Liver (tissue), 8 donors: ENCODE measurements at regions not wholly inside any gene's neighbourhood (a gene's known extent, or its start where the extent isn't known, plus 50 kb on each side); places are given as distances from the start of the nearest gene placed in this dataset.

ENCODE experiments used
- DNase-seq: peaks from one replicate; pipeline ENCODE4 v3.0.0-alpha.2; 2017; ENCODE audit warnings: low spot score
- H3K27ac ChIP-seq, 2 donors: one replicate each; pipeline ENCODE4 v1.7.0; 2013; ENCODE audit warnings: inconsistent platforms in 2 of 2, low read length in 2 of 2, control low read depth in 1 of 2, low read depth in 1 of 2, mild to moderate bottlenecking in 1 of 2
- H3K27me3 ChIP-seq, 4 donors: one replicate each; pipeline versions ENCODE4 v1.6.1 to v1.7.0; 2013; ENCODE audit warnings: low read length in 3 of 4, inconsistent platforms in 1 of 4, mild to moderate bottlenecking in 1 of 4, moderate library complexity in 1 of 4; ENCODE audit not compliant: control insufficient read depth in 4 of 4, insufficient read depth in 4 of 4
- H3K36me3 ChIP-seq, 4 donors: one replicate each; pipeline versions ENCODE4 v1.6.1 to v1.7.0; 2013; ENCODE audit warnings: low read length in 3 of 4, mild to moderate bottlenecking in 3 of 4, low read depth in 1 of 4, moderate library complexity in 1 of 4; ENCODE audit not compliant: control insufficient read depth in 4 of 4, insufficient read depth in 3 of 4
- H3K4me1 ChIP-seq, 4 donors: one replicate each; pipeline versions ENCODE4 v1.6.1 to v1.7.0; 2013; ENCODE audit warnings: low read length in 3 of 4, mild to moderate bottlenecking in 3 of 4, moderate library complexity in 1 of 4; ENCODE audit not compliant: control insufficient read depth in 4 of 4, insufficient read depth in 4 of 4
- H3K4me3 ChIP-seq, 3 donors: one replicate each; pipeline versions ENCODE4 v1.6.1 to v1.7.0; 2013; ENCODE audit warnings: low read length in 3 of 3, control low read depth in 1 of 3, low read depth in 1 of 3, mild to moderate bottlenecking in 1 of 3
- H3K9ac ChIP-seq, 2 donors: one replicate each; pipeline ENCODE4 v1.7.0; 2013; ENCODE audit warnings: low read length in 2 of 2, mild to moderate bottlenecking in 2 of 2, moderate library complexity in 2 of 2, control low read depth in 1 of 2, low read depth in 1 of 2
- H3K9me3 ChIP-seq, 4 donors: one replicate each; pipeline versions ENCODE4 v1.6.1 to v1.7.0; 2013; ENCODE audit warnings: low read length in 3 of 4; ENCODE audit not compliant: control insufficient read depth in 4 of 4
- ATF3 ChIP-seq: IDR thresholded peaks from 2 replicates; pipeline ENCODE4 v1.6.1; 2016; ENCODE audit warnings: antibody characterized with exemption
- CTCF ChIP-seq: fragments of 150-350 bp; IDR thresholded peaks from 2 replicates; pipeline ENCODE4 v1.5.1; 2017; ENCODE audit warnings: improper control_type of control experiment, low read depth, low read length; ENCODE audit not compliant: missing input control
- EGR1 ChIP-seq, 2 donors: IDR thresholded peaks; 2 replicates each; pipeline ENCODE4 v1.6.1; 2016 to 2018; ENCODE audit warnings: antibody characterized with exemption in 2 of 2, low read depth in 2 of 2
- FOXA1 ChIP-seq: IDR thresholded peaks from 2 replicates; pipeline ENCODE4 v1.6.1; 2016; ENCODE audit warnings: antibody characterized with exemption
- GABPA ChIP-seq, 2 donors: IDR thresholded peaks in 1 of 2; conservative IDR thresholded peaks in 1 of 2; 2 replicates each; pipeline ENCODE4 v1.6.1; 2016; ENCODE audit warnings: antibody characterized with exemption in 2 of 2, mild to moderate bottlenecking in 1 of 2, moderate library complexity in 1 of 2
- HNF4A ChIP-seq, 2 donors: conservative IDR thresholded peaks; 2 replicates each; pipeline ENCODE4 v1.6.1; 2016; ENCODE audit warnings: antibody characterized with exemption in 2 of 2, mild to moderate bottlenecking in 2 of 2
- HNF4G ChIP-seq: IDR thresholded peaks from 2 replicates; pipeline ENCODE4 v1.6.1; 2016; ENCODE audit warnings: antibody characterized with exemption
- JUND ChIP-seq, 2 donors: IDR thresholded peaks; 2 replicates each; pipeline ENCODE4 v1.6.1; 2016; ENCODE audit warnings: antibody characterized with exemption in 2 of 2
- MAX ChIP-seq: IDR thresholded peaks from 2 replicates; pipeline ENCODE4 v1.6.1; 2016; ENCODE audit warnings: antibody characterized with exemption
- NR2F2 ChIP-seq: IDR thresholded peaks from 2 replicates; pipeline ENCODE4 v1.6.1; 2016; ENCODE audit warnings: antibody characterized with exemption
- RAD21 ChIP-seq, 2 donors: IDR thresholded peaks; 2 replicates each; pipeline ENCODE4 v1.6.1; 2016; ENCODE audit warnings: antibody characterized with exemption in 2 of 2, mild to moderate bottlenecking in 2 of 2
- REST ChIP-seq: IDR thresholded peaks from 2 replicates; pipeline ENCODE4 v1.6.1; 2016; ENCODE audit warnings: antibody characterized with exemption, mild to moderate bottlenecking
- RXRA ChIP-seq, 2 donors: IDR thresholded peaks; 2 replicates each; pipeline ENCODE4 v1.6.1; 2017 to 2018; ENCODE audit warnings: antibody characterized with exemption in 2 of 2, mild to moderate bottlenecking in 1 of 2
- SP1 ChIP-seq: IDR thresholded peaks from 2 replicates; pipeline ENCODE4 v1.6.1; 2018; ENCODE audit warnings: antibody characterized with exemption, mild to moderate bottlenecking
- YY1 ChIP-seq: IDR thresholded peaks from 2 replicates; pipeline ENCODE4 v1.6.1; 2016; ENCODE audit warnings: antibody characterized with exemption, mild to moderate bottlenecking
- ZBTB33 ChIP-seq: IDR thresholded peaks from 2 replicates; pipeline ENCODE4 v1.6.1; 2016; ENCODE audit warnings: antibody characterized with exemption
- WGBS: extraction: QIAGEN DNeasy Blood & Tissue Kit; methylation state at CpG from one replicate; pipeline ENCODE4 v1.1.7; 2013; 5-methylcytosine and 5-hydroxymethylcytosine counted together
- donor health status: healthy.
- donor health status: healthy.
- donor health status: healthy.
- donor health status: healthy.
- donor health status: healthy.

GRCh38 chr10:125442856-125443540 lies 240.0 kb downstream of the TEX36 start (continued):
- no peak for TF ChIP-seq REST

GRCh38 chr10:125441151-125441550 lies 241.8 kb downstream of the TEX36 start:
- 74% methylated on average over 4 of the region's 4 CpGs for WGBS
- Histone ChIP-seq H3K4me1 (no peaks in the 10 kb centered on the region), H3K9me3 (no peaks in the 10 kb centered on the region), H3K4me3 (no peak overlapping the region), H3K36me3 (no peaks in the 10 kb centered on the region), H3K27ac (no peak overlapping the region), H3K9ac (no peak overlapping the region), H3K27me3 (peaks cover 0 to 6% (median 1%) of the 10 kb centered on the region in 4 donors)
- no peak for TF ChIP-seq ATF3
- no peak for TF ChIP-seq RXRA (IDR thresholded peaks at IDR 0.05)
- TF ChIP-seq SP1 = no peak
- no peak for TF ChIP-seq HNF4G
- TF ChIP-seq REST = no peak
- TF ChIP-seq CTCF = no peak
- TF ChIP-seq GABPA (IDR thresholded peaks at IDR 0.05 in 1 of 2, conservative IDR thresholded peaks at IDR 0.05 in 1 of 2) = no peak
- no peak for TF ChIP-seq NR2F2
- TF ChIP-seq MAX = no peak
- no peak for TF ChIP-seq ZBTB33
- TF ChIP-seq FOXA1 = no peak
- TF ChIP-seq RAD21 (IDR thresholded peaks at IDR 0.05) = no peak
- no peak for TF ChIP-seq EGR1 (IDR thresholded peaks at IDR 0.05; ENCODE audit: low read depth in 2 of 2)
- no peak for TF ChIP-seq HNF4A (conservative IDR thresholded peaks at IDR 0.05)
- TF ChIP-seq YY1 = no peak
- TF ChIP-seq JUND (IDR thresholded peaks at IDR 0.05) = no peak
- no peak for DNase-seq
